ENCODE measurements at regions not wholly inside any gene's neighbourhood (a gene's known extent, or its start where the extent isn't known, plus 50 kb on each side); places are given as distances from the start of the nearest gene placed in this dataset.

DNA sequence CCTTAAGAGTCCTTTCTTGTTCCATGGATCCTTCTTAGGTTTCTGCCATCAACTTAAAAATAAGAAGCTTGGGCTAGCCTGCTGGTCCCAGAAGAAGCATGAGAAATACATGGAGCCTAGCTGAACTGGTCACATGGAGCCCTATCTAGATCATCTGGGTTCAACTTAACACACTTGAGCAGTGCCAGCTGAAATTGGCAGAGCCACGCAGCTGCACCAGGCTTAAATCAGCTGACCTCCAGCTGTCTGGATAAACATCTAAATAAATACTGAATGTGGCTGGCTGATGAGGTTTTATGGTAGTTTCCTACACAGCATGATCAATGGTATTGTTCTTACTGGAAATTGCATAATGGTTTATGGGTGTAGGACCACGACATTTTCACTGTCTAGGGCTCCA, 598.4 kb upstream of the FAM241A start:
- Histone ChIP-seq H3K27ac (ENCODE audit: low read length) (no peak overlapping the region), H3K27me3 (ENCODE audit: control insufficient read depth, insufficient read depth, low read length) (no peaks in the 10 kb centered on the region), H3K4me1 (ENCODE audit: control insufficient read depth, insufficient read depth, low read length) (no peaks in the 10 kb centered on the region), H3K9me3 (ENCODE audit: control insufficient read depth, insufficient read depth, low read depth, low read length) (no peaks in the 10 kb centered on the region), H3K36me3 (ENCODE audit: control insufficient read depth, insufficient read depth, low read length) (no peaks in the 10 kb centered on the region; the same call in 1 of the 2 replicates), H3K4me3 (ENCODE audit: low read depth in 2 of 2, low read length in 2 of 2) (no peak overlapping the region)
- intact Hi-C loops (cut with micrococcal nuclease; ENCODE audit: unreplicated experiment): no loop called here
- TF ChIP-seq SIN3A (IDR thresholded peaks at IDR 0.05; ENCODE audit: borderline replicate concordance, insufficient read depth, low read depth, low read length) (no peak), TCF7L2 (IDR thresholded peaks at IDR 0.05; ENCODE audit: low read depth, low read length) (no peak)
- TF ChIP-seq, protein P1, sequence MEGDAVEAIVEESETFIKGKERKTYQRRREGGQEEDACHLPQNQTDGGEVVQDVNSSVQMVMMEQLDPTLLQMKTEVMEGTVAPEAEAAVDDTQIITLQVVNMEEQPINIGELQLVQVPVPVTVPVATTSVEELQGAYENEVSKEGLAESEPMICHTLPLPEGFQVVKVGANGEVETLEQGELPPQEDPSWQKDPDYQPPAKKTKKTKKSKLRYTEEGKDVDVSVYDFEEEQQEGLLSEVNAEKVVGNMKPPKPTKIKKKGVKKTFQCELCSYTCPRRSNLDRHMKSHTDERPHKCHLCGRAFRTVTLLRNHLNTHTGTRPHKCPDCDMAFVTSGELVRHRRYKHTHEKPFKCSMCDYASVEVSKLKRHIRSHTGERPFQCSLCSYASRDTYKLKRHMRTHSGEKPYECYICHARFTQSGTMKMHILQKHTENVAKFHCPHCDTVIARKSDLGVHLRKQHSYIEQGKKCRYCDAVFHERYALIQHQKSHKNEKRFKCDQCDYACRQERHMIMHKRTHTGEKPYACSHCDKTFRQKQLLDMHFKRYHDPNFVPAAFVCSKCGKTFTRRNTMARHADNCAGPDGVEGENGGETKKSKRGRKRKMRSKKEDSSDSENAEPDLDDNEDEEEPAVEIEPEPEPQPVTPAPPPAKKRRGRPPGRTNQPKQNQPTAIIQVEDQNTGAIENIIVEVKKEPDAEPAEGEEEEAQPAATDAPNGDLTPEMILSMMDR (IDR thresholded peaks at IDR 0.05): no peak
- TF ChIP-seq, protein P2, sequence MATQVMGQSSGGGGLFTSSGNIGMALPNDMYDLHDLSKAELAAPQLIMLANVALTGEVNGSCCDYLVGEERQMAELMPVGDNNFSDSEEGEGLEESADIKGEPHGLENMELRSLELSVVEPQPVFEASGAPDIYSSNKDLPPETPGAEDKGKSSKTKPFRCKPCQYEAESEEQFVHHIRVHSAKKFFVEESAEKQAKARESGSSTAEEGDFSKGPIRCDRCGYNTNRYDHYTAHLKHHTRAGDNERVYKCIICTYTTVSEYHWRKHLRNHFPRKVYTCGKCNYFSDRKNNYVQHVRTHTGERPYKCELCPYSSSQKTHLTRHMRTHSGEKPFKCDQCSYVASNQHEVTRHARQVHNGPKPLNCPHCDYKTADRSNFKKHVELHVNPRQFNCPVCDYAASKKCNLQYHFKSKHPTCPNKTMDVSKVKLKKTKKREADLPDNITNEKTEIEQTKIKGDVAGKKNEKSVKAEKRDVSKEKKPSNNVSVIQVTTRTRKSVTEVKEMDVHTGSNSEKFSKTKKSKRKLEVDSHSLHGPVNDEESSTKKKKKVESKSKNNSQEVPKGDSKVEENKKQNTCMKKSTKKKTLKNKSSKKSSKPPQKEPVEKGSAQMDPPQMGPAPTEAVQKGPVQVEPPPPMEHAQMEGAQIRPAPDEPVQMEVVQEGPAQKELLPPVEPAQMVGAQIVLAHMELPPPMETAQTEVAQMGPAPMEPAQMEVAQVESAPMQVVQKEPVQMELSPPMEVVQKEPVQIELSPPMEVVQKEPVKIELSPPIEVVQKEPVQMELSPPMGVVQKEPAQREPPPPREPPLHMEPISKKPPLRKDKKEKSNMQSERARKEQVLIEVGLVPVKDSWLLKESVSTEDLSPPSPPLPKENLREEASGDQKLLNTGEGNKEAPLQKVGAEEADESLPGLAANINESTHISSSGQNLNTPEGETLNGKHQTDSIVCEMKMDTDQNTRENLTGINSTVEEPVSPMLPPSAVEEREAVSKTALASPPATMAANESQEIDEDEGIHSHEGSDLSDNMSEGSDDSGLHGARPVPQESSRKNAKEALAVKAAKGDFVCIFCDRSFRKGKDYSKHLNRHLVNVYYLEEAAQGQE (IDR thresholded peaks at IDR 0.05; ENCODE audit: insufficient read depth in 1 of 2, low read depth in 2 of 2, low read length in 1 of 2): no peak
- no TSS peak for BruUV-seq (replicated peaks)
- ATAC-seq (no peak), DNase-seq (ENCODE audit: low read depth, low spot score) (no peak)
- POLR2A ChIA-PET: no interaction called here
- in situ Hi-C loops (cut with HindIII; ENCODE audit: low pct_unique_long_range_greater_than_20kb, low sequenced_read_pairs): no loop called here
- CTCF ChIA-PET: no interaction called here

DNA sequence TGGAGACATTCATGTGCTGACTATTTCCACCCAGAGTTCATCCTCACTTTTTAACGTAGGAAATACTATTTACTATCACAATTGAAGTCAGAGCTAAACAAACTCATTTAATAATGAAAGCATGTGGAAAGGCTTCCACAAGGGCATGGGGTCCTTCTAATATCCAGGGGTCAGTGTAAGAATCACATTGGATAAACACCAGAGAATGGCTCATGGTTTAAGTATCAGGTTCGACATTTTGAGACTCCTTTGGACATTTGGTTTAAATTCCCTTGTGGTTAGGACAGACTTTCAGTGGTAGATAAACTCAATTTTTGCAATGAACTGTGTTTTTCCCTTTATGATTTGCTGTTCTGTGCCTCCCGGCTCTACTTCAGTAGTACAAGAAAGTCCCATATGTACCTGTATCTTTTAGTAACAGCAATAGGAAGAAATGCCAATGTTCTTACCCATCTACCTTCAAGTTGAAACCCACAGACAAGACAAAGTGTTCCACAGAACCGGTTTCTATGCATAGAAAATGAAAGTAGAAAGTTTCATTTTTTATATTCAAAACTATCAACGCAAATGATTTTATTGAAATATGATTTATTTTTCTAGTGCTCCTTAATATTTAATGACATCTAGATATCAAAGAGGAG, 589.0 kb upstream of the FAM241A start:
- H3K27me3 ChIP-seq (ENCODE audit: control insufficient read depth, insufficient read depth, low read length): no peaks in the 10 kb centered on the region
- intact Hi-C loops (cut with micrococcal nuclease; ENCODE audit: unreplicated experiment) (no loop called here), in situ Hi-C loops (cut with HindIII; ENCODE audit: low pct_unique_long_range_greater_than_20kb, low sequenced_read_pairs) (no loop called here)
- H3K4me3 ChIP-seq (ENCODE audit: low read depth in 2 of 2, low read length in 2 of 2): no peak overlapping the region
- no peaks in the 10 kb centered on the region for H3K4me1 ChIP-seq (ENCODE audit: control insufficient read depth, insufficient read depth, low read length)
- TF ChIP-seq SIN3A (IDR thresholded peaks at IDR 0.05; ENCODE audit: borderline replicate concordance, insufficient read depth, low read depth, low read length): no peak
- TF ChIP-seq TCF7L2 (IDR thresholded peaks at IDR 0.05; ENCODE audit: low read depth, low read length): no peak
- TF ChIP-seq POLR2AphosphoS5 (IDR thresholded peaks at IDR 0.05; ENCODE audit: low read depth, low read length): no peak
- TF ChIP-seq, protein P1 (IDR thresholded peaks at IDR 0.05): no peak
- TF ChIP-seq, protein P2 (IDR thresholded peaks at IDR 0.05; ENCODE audit: insufficient read depth in 1 of 2, low read depth in 2 of 2, low read length in 1 of 2): no peak
- no peaks in the 10 kb centered on the region for H3K36me3 ChIP-seq (ENCODE audit: control insufficient read depth, insufficient read depth, low read length)
- CTCF ChIA-PET: no interaction called here
- BruUV-seq (replicated peaks): no TSS peak
- no peak overlapping the region for H3K27ac ChIP-seq (ENCODE audit: low read length)
- POLR2A ChIA-PET: no interaction called here
- ATAC-seq (no peak), DNase-seq (ENCODE audit: low read depth, low spot score) (no peak)
- no peaks in the 10 kb centered on the region for H3K9me3 ChIP-seq (ENCODE audit: control insufficient read depth, insufficient read depth, low read depth, low read length)
